Esophagus muscularis mucosa (tissue), 4 donors: ENCODE measurements at regions not wholly inside any gene's neighbourhood (a gene's known extent, or its start where the extent isn't known, plus 50 kb on each side); places are given as distances from the start of the nearest gene placed in this dataset.

Experiments
- DNase-seq: peaks from one replicate; pipeline ENCODE4 v3.0.0-alpha.2; 2017; ENCODE audit errors: extremely low spot score
- H3K27ac ChIP-seq, 4 donors: fragments of 200-600 bp; sonication (generic); replicated peaks in 1 of 4; 1 replicate in 3 of 4; 2 replicates in 1 of 4; pipeline ENCODE4 v1.5.1; 2016 to 2019; ENCODE audit warnings: mild to moderate bottlenecking in 1 of 4
- H3K27me3 ChIP-seq, 4 donors: fragments of 200-600 bp; sonication (generic); one replicate each; pipeline versions ENCODE4 v1.5.1 to v1.6.0; 2016 to 2019
- H3K36me3 ChIP-seq, 4 donors: fragments of 200-600 bp; sonication (generic); one replicate each; pipeline ENCODE4 v1.5.1; 2016 to 2019
- H3K4me1 ChIP-seq, 4 donors: fragments of 200-600 bp; sonication (generic); one replicate each; pipeline ENCODE4 v1.5.1; 2016 to 2019
- H3K4me3 ChIP-seq, 4 donors: fragments of 200-600 bp; sonication (generic); 1 replicate in 2 of 4; 2 replicates in 2 of 4; pipeline ENCODE4 v1.5.1; 2016 to 2019; ENCODE audit warnings: mild to moderate bottlenecking in 4 of 4, moderate library complexity in 1 of 4
- H3K9me3 ChIP-seq, 4 donors: fragments of 200-600 bp; sonication (generic); 1 replicate in 3 of 4; 2 replicates in 1 of 4; pipeline ENCODE4 v1.5.1; 2016 to 2019
- EP300 ChIP-seq: sonication (generic); formaldehyde crosslinking; IDR thresholded peaks from one replicate; pipeline ENCODE4 v1.6.1; 2017; ENCODE audit warnings: antibody characterized with exemption
- POLR2A ChIP-seq: fragments of 450-650 bp; IDR thresholded peaks from one replicate; pipeline ENCODE4 v1.6.1; 2017; ENCODE audit warnings: antibody characterized with exemption, moderate library complexity, mild to moderate bottlenecking, low read depth
- POLR2AphosphoS5 ChIP-seq, 2 donors: sonication (generic); formaldehyde crosslinking; IDR thresholded peaks; one replicate each; pipeline ENCODE4 v1.6.1; 2017; ENCODE audit warnings: antibody characterized with exemption in 2 of 2
- WGBS: methylation state at CpG from one replicate; pipeline ENCODE4 v1.1.5; 2018; 5-methylcytosine and 5-hydroxymethylcytosine counted together
- intact Hi-C: fragments of 100-400 bp; cut with DNase I; formaldehyde crosslinking; loops from one replicate; pipeline ENCODE4 v1.15.1; 2023
- TF ChIP-seq, protein P1 (sequence below), 3 experiments: fragments of 200-600 bp in 2 of 3; fragments of 450-650 bp in 1 of 3; sonication (generic) in 2 of 3; IDR thresholded peaks; one replicate each; pipeline ENCODE4 v1.5.1; 2017 to 2019; ENCODE audit warnings: antibody characterized with exemption in 3 of 3, mild to moderate bottlenecking in 2 of 3, moderate library complexity in 1 of 3

DNA sequence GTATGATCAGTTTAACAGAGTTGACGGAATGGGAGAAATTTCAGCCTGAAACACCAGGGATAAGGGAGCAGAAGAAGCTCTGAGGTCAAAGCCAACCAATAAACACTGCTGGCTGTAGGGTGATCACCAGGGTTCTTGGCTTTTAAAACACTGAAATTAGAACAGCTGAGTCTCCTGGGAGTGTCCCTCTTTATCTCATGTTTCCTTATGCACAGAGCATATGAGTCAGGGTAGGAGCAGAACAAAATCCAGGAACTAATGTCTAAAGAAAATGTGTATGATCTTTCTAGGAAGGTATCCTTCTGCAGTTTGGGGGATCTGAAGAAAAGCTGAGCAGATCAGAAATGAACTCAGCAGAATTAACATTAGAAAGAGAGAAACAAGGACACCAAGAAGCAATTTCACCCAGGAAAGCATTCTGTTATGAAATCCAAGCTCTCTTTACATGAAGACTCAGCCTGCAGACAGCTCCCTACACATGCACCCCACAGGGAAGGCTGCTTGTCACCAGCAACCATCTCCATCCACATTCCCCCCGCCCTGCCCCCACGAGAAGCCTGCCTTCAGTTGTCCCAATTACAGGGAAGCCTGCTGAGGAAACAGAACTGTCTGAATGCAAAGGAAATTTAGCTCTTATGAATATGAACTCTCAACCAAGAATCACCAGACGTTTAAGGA is 469.7 kb downstream of the PDCD6IP start:
- Histone ChIP-seq H3K27me3 (no peaks in the 10 kb centered on the region), H3K27ac (no peak overlapping the region), H3K9me3 (no peaks in the 10 kb centered on the region), H3K4me3 (no peak overlapping the region), H3K36me3 (no peaks in the 10 kb centered on the region), H3K4me1 (peaks cover 2 to 12% (median 10%) of the 10 kb centered on the region in 4 donors)
- DNase-seq: no peak
- TF ChIP-seq POLR2AphosphoS5 (IDR thresholded peaks at IDR 0.05) (no peak), POLR2A (no peak), EP300 (no peak)
- TF ChIP-seq, protein P1, sequence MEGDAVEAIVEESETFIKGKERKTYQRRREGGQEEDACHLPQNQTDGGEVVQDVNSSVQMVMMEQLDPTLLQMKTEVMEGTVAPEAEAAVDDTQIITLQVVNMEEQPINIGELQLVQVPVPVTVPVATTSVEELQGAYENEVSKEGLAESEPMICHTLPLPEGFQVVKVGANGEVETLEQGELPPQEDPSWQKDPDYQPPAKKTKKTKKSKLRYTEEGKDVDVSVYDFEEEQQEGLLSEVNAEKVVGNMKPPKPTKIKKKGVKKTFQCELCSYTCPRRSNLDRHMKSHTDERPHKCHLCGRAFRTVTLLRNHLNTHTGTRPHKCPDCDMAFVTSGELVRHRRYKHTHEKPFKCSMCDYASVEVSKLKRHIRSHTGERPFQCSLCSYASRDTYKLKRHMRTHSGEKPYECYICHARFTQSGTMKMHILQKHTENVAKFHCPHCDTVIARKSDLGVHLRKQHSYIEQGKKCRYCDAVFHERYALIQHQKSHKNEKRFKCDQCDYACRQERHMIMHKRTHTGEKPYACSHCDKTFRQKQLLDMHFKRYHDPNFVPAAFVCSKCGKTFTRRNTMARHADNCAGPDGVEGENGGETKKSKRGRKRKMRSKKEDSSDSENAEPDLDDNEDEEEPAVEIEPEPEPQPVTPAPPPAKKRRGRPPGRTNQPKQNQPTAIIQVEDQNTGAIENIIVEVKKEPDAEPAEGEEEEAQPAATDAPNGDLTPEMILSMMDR (IDR thresholded peaks at IDR 0.05): no peak
- 78% methylated on average over 4 of the region's 4 CpGs for WGBS
- intact Hi-C loops: no loop called here

DNA sequence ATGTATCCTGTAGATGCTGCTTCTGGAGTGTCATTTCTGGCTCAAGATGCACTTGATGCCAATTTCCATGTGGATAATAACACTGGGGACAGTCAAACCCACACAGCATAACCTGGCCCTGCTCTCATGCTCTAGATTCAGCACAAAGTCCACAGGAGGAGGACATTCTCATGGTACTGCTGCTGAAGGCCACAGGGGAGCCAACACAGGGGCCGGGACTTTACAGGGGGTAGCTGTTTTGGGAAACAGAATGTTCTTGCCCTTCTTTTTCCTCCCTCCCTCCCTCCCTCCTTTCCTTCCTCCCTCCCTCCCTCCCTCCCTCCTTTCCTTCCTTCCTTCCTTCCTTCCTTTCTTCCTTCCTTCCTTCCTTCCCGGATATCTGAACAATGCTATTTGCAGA is 477.4 kb downstream of the PDCD6IP start:
- Histone ChIP-seq H3K27ac (no peak overlapping the region), H3K4me1 (no peaks in the 10 kb centered on the region), H3K27me3 (no peaks in the 10 kb centered on the region), H3K36me3 (no peaks in the 10 kb centered on the region), H3K4me3 (no peak overlapping the region), H3K9me3 (no peaks in the 10 kb centered on the region)
- 75% methylated on average over 2 of the region's 2 CpGs for WGBS
- TF ChIP-seq POLR2A: no peak
- DNase-seq: no peak
- intact Hi-C loops: no loop called here

DNA sequence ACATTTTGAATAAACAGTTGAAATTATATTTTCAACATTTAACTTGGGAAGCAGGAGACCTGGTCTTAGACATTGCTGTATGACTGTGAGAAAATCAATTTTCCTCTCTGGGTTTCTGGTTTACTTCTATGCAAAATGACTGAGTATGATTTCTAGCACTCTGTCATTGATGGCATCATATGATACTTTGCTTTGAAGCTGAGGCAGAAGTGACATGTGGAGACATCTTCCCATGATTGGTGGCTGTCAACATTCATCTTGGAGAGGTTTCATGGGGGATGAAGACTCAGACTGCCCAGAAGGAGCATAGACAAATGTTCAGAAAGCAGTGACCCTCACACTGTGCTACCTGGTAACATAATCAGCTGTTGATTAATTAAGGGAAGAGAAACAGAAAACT is 477.9 kb downstream of the PDCD6IP start:
- DNase-seq: no peak
- no peaks in the 10 kb centered on the region for H3K4me1 ChIP-seq
- H3K9me3 ChIP-seq: no peaks in the 10 kb centered on the region
- no peak overlapping the region for H3K27ac ChIP-seq
- no peaks in the 10 kb centered on the region for H3K27me3 ChIP-seq
- intact Hi-C loops: no loop called here
- H3K36me3 ChIP-seq: no peaks in the 10 kb centered on the region
- TF ChIP-seq, protein P1 (IDR thresholded peaks at IDR 0.05): no peak
- TF ChIP-seq POLR2A (no peak), EP300 (no peak), POLR2AphosphoS5 (IDR thresholded peaks at IDR 0.05) (no peak)
- H3K4me3 ChIP-seq: no peak overlapping the region

DNA sequence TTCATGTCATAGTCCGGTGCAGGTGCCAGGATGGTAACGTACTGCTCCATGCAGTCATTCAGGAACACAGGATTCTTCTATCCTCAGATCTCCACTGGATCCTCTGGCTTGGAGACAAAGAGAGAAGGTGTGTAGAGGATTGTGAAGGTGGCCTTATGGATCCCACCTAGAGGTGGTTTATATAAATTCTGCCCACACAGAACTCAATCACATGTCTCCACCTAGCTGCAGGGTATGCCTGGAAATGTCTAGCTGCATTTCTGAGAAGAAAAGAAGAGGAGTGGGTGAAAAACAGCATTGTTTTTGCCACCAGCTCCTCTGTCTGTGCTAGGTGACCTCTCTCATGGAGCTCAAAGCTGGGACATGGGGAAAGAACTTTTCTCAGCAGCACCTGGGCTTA is 478.7 kb downstream of the PDCD6IP start:
- intact Hi-C loops: no loop called here
- 84% methylated on average over 2 of the region's 2 CpGs for WGBS

DNA sequence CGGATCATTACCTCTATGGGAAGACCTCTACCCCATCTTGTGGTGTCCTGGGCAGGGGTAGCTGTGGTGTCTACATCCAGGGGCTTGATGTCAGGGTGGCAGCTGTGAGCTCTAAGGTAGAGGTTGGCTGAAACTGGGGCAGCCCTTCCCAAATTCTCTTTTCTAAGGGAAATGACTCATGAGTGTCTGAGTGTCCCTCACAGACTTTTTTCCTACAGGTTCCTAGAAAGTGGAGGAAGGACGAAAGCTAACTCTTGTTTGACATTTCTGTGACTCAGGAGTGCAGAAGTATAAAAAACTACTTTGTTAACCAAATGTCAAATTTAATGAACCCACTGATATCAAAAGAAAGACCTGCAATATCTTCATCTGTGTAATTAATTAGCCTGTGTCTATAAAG is 481.5 kb downstream of the PDCD6IP start:
- H3K27me3 ChIP-seq: no peaks in the 10 kb centered on the region
- TF ChIP-seq EP300 (no peak), POLR2A (no peak), POLR2AphosphoS5 (IDR thresholded peaks at IDR 0.05) (no peak)
- TF ChIP-seq, protein P1 (IDR thresholded peaks at IDR 0.05): no peak
- H3K36me3 ChIP-seq: no peaks in the 10 kb centered on the region
- no peak for DNase-seq
- WGBS: 83% methylated on average over 2 of the region's 2 CpGs
- no peaks in the 10 kb centered on the region for H3K4me1 ChIP-seq
- intact Hi-C loops: no loop called here
- no peak overlapping the region for H3K4me3 ChIP-seq
- no peaks in the 10 kb centered on the region for H3K9me3 ChIP-seq
- no peak overlapping the region for H3K27ac ChIP-seq

More for the DNA sequence above, 478.7 kb downstream of the PDCD6IP start:
- DNase-seq: no peak
- TF ChIP-seq, protein P1 (IDR thresholded peaks at IDR 0.05): no peak
- TF ChIP-seq POLR2A (no peak), EP300 (no peak), POLR2AphosphoS5 (IDR thresholded peaks at IDR 0.05) (no peak)
- no peaks in the 10 kb centered on the region for H3K9me3 ChIP-seq
- H3K4me1 ChIP-seq: no peaks in the 10 kb centered on the region
- no peak overlapping the region for H3K27ac ChIP-seq
- no peaks in the 10 kb centered on the region for H3K27me3 ChIP-seq
- no peak overlapping the region for H3K4me3 ChIP-seq
- no peaks in the 10 kb centered on the region for H3K36me3 ChIP-seq
